ENCODE measurements at regions not wholly inside any gene's neighbourhood (a gene's known extent, or its start where the extent isn't known, plus 50 kb on each side); places are given as distances from the start of the nearest gene placed in this dataset.
A peak's percentile ranks its signal among the peaks of the same experiment; 100 is the strongest.
"Not testable (repeated sequence)": the region's sequence is repeated elsewhere in the genome, so short reads cannot be mapped to it uniquely, and the experiment has no call there.

DNA sequence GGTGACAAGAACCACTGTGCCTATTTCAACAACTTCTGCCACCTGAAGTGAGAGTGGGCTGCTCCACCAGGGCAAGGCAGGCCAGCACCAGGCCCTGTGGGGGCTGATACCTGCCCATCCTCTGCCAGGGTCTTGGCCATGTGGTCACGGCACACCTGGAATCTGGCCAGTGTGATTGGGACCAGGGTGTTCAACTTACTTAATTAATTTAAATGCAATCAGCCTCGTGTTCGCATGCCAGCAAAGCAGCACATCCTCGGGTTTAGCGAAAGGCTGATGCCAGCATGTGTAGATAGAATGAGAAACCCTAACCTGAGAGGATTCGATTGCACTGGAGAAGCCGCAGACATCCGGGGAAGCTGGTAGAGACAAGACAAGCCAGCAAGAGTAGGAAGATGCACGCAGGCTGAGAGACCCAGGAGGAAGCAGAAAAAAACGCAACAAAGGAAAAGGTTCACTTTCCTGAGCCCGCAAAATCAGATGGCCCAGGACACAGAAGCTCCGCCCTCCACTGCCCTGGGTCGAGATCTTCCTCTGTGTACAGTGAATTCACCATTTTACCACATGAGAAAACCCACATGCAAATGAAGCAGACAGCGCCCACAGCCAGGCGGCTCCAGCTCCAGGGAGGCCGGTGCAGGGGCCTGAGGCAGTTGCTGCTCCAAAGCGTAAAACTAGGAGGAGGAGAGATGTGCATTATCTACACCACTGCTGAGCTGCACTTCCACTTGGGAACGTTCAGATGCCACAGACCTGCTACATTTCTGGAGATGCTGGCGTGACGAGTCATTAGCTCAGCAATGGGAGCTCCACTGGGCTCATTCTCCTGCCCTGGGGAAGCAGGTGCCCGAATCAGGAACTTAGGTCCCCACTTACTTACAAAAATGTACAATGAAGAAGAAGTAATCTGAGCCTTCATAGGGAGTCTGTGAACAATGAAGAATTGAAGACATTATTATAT is 92.1 kb downstream of the TMEM18 start:
- POLR2A ChIA-PET = no interaction called here
- CTCF ChIA-PET = interaction anchor here (1.8 kb wide), 1 partner anchor 11 kb away, joined by 4 read pairs; no protein-coding TSS in a partner anchor
- DNase-seq (ENCODE audit: extremely low spot score) = peak; percentile 37
- TF ChIP-seq, protein P1, sequence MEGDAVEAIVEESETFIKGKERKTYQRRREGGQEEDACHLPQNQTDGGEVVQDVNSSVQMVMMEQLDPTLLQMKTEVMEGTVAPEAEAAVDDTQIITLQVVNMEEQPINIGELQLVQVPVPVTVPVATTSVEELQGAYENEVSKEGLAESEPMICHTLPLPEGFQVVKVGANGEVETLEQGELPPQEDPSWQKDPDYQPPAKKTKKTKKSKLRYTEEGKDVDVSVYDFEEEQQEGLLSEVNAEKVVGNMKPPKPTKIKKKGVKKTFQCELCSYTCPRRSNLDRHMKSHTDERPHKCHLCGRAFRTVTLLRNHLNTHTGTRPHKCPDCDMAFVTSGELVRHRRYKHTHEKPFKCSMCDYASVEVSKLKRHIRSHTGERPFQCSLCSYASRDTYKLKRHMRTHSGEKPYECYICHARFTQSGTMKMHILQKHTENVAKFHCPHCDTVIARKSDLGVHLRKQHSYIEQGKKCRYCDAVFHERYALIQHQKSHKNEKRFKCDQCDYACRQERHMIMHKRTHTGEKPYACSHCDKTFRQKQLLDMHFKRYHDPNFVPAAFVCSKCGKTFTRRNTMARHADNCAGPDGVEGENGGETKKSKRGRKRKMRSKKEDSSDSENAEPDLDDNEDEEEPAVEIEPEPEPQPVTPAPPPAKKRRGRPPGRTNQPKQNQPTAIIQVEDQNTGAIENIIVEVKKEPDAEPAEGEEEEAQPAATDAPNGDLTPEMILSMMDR (IDR thresholded peaks at IDR 0.05; ENCODE audit: control extremely low read depth, extremely low read depth, low read depth, missing control alignments) = no peak

DNA sequence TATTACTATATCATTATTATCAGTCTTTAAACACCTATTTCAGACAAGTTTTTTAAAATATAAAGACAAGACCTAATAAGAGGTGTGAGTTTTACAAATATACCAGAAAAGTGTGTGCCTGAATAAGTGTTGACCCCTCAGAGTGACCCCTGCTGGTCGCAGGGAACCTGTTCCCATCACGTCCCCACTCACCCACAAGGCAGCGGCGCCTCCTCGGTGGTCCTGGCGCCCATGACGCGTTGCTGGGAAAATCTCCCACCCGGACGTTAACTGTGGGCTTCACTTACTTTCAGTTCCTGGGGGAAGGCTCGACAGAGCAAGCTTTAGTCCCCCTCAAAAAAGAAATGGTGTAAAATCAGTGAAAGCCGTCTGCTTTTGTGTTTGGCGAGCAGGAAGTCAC is 93.5 kb downstream of the TMEM18 start:
- CTCF ChIA-PET = no interaction called here
- POLR2A ChIA-PET = no interaction called here

DNA sequence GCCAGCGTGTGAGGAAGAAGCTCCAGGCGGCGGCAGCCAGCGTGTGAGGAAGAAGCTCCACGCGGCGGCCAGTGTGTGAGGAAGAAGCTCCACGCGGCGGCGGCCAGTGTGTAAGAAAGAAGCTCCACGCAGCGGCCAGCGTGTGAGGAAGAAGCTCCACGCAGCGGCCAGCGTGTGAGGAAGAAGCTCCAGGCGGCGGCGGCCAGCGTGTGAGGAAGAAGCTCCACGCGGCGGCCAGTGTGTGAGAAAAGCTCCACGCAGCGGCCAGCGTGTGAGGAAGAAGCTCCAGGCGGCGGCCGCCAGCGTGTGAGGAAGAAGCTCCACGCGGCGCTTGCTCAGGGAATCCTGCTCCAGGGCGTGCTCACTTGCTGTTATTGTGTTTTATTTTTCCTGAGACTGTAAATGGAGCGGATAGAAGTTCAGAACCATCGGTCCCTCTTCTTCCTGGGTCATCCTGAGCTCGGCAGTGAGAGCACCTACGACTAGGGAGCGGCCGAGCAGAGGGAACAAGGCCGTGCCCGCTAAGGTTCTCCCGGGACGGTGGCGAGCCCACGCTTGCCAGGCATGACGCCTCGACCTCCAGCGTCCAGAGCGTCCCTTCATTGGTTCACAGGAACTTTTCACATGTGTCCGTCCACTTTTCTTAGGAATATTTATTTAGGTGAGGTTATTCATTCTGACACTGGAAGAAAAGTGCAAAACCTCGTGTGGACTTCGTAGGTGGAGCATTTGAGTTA is 94.2 kb downstream of the TMEM18 start:
- TF ChIP-seq, protein P1 (IDR thresholded peaks at IDR 0.05; ENCODE audit: control extremely low read depth, extremely low read depth, low read depth, missing control alignments) = no peak
- DNase-seq (ENCODE audit: extremely low spot score) = no peak
- POLR2A ChIA-PET = no interaction called here
- CTCF ChIA-PET = no interaction called here

More for the DNA sequence above, 93.5 kb downstream of the TMEM18 start:
- TF ChIP-seq, protein P1 (IDR thresholded peaks at IDR 0.05; ENCODE audit: control extremely low read depth, extremely low read depth, low read depth, missing control alignments) = no peak
- DNase-seq (ENCODE audit: extremely low spot score) = no peak

DNA sequence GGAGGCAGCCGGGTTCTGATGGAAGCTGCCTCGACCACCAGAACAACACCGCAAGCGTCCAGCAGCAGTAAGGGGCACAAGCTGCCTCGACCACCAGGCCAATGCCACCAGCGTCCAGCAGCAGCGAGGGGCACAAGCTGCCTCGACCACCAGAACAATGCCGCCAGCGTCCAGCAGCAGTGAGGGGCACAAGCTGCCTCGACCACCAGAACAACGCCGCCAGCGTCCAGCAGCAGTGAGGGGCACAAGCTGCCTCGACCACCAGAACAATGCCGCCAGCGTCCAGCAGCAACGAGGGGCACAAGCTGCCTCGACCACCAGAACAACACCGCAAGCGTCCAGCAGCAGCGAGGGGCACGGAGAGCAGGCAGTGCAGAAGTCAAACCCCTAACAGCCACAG is 94.9 kb downstream of the TMEM18 start:
- POLR2A ChIA-PET; CTCF ChIA-PET; DNase-seq (ENCODE audit: extremely low spot score): not testable (repeated sequence)

DNA sequence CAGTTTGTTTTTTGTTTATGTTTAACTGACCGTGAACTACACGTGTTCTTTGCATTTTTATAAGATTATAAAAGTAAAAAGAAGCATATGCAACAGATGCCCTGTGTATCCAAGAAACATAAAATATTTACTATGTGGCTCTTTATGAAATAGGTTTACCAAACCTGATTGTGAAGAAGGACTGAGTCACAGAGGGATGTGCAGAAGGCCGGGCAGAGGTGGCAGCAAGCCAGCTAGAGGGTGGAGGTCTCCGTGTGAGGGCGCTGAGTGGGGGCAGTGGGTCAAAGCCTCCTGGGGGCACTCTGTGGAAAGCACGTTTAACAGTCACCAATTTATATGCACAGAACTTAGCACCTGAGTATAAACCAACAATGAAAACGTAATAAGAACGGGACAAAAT is 97.2 kb downstream of the TMEM18 start:
- POLR2A ChIA-PET = no interaction called here
- no peak for DNase-seq (ENCODE audit: extremely low spot score)
- TF ChIP-seq, protein P1 (IDR thresholded peaks at IDR 0.05; ENCODE audit: control extremely low read depth, extremely low read depth, low read depth, missing control alignments) = no peak
- CTCF ChIA-PET = no interaction called here

DNA sequence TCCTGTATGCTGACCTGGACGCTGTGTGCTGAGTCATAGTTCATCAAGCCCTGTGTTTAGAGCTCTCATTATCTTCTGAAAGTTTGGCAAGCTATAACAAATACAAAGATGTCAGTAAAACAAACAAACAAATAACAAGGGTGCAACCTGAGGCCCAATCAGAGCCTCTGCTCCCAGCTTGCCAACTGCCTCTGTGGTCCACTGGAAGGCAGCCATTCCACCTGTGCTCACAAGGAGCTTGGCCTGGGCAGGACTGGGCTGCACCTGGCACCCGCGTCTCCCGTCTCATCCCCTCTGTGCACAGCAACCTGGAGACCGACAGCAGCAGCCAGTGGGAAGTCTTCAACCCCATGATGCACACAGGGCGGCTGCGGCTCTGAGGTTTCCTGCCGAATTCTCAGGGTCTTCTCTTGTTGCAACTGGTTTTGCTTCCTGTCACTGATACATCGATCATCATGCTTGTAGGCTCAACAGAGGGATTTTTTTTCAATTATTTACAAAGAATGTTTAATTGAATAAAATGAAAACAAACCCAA is 97.8 kb downstream of the TMEM18 start:
- DNase-seq (ENCODE audit: extremely low spot score) = no peak
- ChIA-PET CTCF (no interaction called here), POLR2A (no interaction called here)
- TF ChIP-seq, protein P1 (IDR thresholded peaks at IDR 0.05; ENCODE audit: control extremely low read depth, extremely low read depth, low read depth, missing control alignments) = no peak
